Endothelial cell of umbilical vein (primary cell): ENCODE measurements at regions not wholly inside any gene's neighbourhood (a gene's known extent, or its start where the extent isn't known, plus 50 kb on each side); places are given as distances from the start of the nearest gene placed in this dataset.

Source experiments
- EZH2 ChIP-seq: IDR thresholded peaks from 2 replicates; pipeline ENCODE4 v1.6.1; 2012; ENCODE audit warnings: borderline replicate concordance, low read depth, mild to moderate bottlenecking, moderate library complexity, low read length, inconsistent platforms; ENCODE audit not compliant: severe bottlenecking
- MYC ChIP-seq: IDR thresholded peaks from one replicate; pipeline ENCODE4 v1.6.1; 2011; ENCODE audit warnings: mild to moderate bottlenecking, low read depth, low read length
- POLR2A ChIP-seq: IDR thresholded peaks from 2 replicates; pipeline ENCODE4 v1.6.1; 2012; ENCODE audit warnings: low read depth, mild to moderate bottlenecking, control low read depth, low read length
- TF ChIP-seq, protein P1 (sequence below), 2 donors: IDR thresholded peaks; 1 replicate in 1 of 2; 2 replicates in 1 of 2; pipeline ENCODE4 v1.5.1; 2011; ENCODE audit warnings: low read length in 2 of 2, mild to moderate bottlenecking in 2 of 2, moderate library complexity in 2 of 2, control low read depth in 1 of 2, inconsistent platforms in 1 of 2, low read depth in 1 of 2; ENCODE audit not compliant: insufficient read depth in 1 of 2; ENCODE audit errors: extremely low read depth in 1 of 2
- TF ChIP-seq, protein P2 (sequence below): IDR thresholded peaks from 2 replicates; pipeline ENCODE4 v1.6.1; 2011; ENCODE audit not compliant: insufficient read depth, insufficient read length

DNA sequence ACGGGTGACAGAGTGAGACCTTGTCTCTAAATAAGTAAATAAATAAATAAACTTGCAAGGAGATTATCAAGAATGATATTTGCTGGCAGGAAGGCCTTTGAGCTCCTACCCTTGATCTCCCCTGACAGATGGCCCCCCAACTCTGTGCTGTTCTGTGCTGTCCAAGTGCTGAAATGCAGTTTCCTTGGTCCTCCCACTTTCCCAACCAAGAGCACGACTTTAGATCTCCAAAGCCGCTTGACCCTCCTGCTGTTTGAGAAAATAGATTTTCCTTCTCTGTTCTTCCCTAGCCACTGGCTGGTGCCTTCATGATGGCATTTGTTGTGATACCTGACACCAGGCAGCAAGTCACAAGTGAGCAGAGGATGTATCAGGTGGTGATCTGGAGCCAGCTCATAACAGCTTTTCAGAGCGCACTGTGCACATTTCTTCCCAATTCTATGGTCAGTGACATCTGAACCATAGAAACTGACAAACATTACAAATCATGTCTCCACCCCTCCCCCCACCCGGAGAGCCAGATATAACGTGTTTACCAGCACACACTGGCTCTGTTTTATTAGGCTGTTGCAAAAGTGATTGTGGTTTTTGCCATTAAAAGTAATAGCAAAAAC lies 80.0 kb upstream of the PUM3 start:
- TF ChIP-seq, protein P1, sequence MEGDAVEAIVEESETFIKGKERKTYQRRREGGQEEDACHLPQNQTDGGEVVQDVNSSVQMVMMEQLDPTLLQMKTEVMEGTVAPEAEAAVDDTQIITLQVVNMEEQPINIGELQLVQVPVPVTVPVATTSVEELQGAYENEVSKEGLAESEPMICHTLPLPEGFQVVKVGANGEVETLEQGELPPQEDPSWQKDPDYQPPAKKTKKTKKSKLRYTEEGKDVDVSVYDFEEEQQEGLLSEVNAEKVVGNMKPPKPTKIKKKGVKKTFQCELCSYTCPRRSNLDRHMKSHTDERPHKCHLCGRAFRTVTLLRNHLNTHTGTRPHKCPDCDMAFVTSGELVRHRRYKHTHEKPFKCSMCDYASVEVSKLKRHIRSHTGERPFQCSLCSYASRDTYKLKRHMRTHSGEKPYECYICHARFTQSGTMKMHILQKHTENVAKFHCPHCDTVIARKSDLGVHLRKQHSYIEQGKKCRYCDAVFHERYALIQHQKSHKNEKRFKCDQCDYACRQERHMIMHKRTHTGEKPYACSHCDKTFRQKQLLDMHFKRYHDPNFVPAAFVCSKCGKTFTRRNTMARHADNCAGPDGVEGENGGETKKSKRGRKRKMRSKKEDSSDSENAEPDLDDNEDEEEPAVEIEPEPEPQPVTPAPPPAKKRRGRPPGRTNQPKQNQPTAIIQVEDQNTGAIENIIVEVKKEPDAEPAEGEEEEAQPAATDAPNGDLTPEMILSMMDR (IDR thresholded peaks at IDR 0.05; ENCODE audit: extremely low read depth in 1 of 2, insufficient read depth in 1 of 2, low read depth in 1 of 2, low read length in 2 of 2): no peak
- TF ChIP-seq MYC (no peak), EZH2 (no peak), POLR2A (no peak)
- TF ChIP-seq, protein P2, sequence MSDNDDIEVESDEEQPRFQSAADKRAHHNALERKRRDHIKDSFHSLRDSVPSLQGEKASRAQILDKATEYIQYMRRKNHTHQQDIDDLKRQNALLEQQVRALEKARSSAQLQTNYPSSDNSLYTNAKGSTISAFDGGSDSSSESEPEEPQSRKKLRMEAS: no peak
